Subcutaneous abdominal adipose tissue (tissue), 5 donors: ENCODE measurements at regions not wholly inside any gene's neighbourhood (a gene's known extent, or its start where the extent isn't known, plus 50 kb on each side); places are given as distances from the start of the nearest gene placed in this dataset.

ENCODE experiments used
- H3K27ac ChIP-seq: one replicate; pipeline ENCODE4 v1.7.0; 2013; ENCODE audit warnings: low read depth, mild to moderate bottlenecking, inconsistent platforms, low read length, moderate library complexity
- H3K27me3 ChIP-seq, 5 donors: one replicate each; pipeline ENCODE4 v1.7.0; 2013; ENCODE audit warnings: low read length in 5 of 5, inconsistent platforms in 1 of 5; ENCODE audit not compliant: control insufficient read depth in 5 of 5, insufficient read depth in 4 of 5
- H3K36me3 ChIP-seq, 5 donors: one replicate each; pipeline ENCODE4 v1.7.0; 2013; ENCODE audit warnings: low read length in 5 of 5; ENCODE audit not compliant: control insufficient read depth in 5 of 5, insufficient read depth in 5 of 5
- H3K4me1 ChIP-seq, 5 donors: one replicate each; pipeline ENCODE4 v1.7.0; 2013; ENCODE audit warnings: low read length in 5 of 5, mild to moderate bottlenecking in 3 of 5, moderate library complexity in 1 of 5; ENCODE audit not compliant: control insufficient read depth in 5 of 5, insufficient read depth in 5 of 5
- H3K4me3 ChIP-seq, 5 donors: one replicate each; pipeline ENCODE4 v1.7.0; 2013; ENCODE audit warnings: low read length in 5 of 5, low read depth in 1 of 5
- H3K9ac ChIP-seq, 5 donors: one replicate each; pipeline ENCODE4 v1.7.0; 2013; ENCODE audit warnings: low read length in 5 of 5, mild to moderate bottlenecking in 4 of 5, moderate library complexity in 3 of 5
- H3K9me3 ChIP-seq, 5 donors: one replicate each; pipeline ENCODE4 v1.7.0; 2013; ENCODE audit warnings: low read length in 5 of 5; ENCODE audit not compliant: control insufficient read depth in 5 of 5
- donor health status: healthy.
- donor health status: healthy.
- donor health status: healthy.
- donor health status: healthy.
- donor health status: healthy.

- Histone ChIP-seq H3K4me3 (no peak overlapping the region), H3K9ac (no peak overlapping the region), H3K27ac (no peak overlapping the region)
Observed at GRCh38 chr15:93319121-93319814, 230.3 kb upstream of the RGMA start.

GRCh38 chr15:93317772-93318171 lies 228.8 kb upstream of the RGMA start:
- H3K4me3 ChIP-seq: no peak overlapping the region
- H3K27ac ChIP-seq: no peak overlapping the region
- peaks cover 0 to 4% (median 0%) of the 10 kb centered on the region in 5 donors for H3K4me1 ChIP-seq
- H3K9ac ChIP-seq: no peak overlapping the region
- no peaks in the 10 kb centered on the region for H3K27me3 ChIP-seq
- no peaks in the 10 kb centered on the region for H3K36me3 ChIP-seq
- H3K9me3 ChIP-seq: no peaks in the 10 kb centered on the region

More at GRCh38 chr15:93319121-93319814, 230.3 kb upstream of the RGMA start:
- Histone ChIP-seq H3K9me3 (no peaks in the 10 kb centered on the region), H3K4me1 (no peaks in the 10 kb centered on the region), H3K27me3 (no peaks in the 10 kb centered on the region), H3K36me3 (no peaks in the 10 kb centered on the region)

- Histone ChIP-seq H3K4me3 (no peak overlapping the region), H3K36me3 (no peaks in the 10 kb centered on the region), H3K27me3 (no peaks in the 10 kb centered on the region), H3K9ac (no peak overlapping the region), H3K9me3 (no peaks in the 10 kb centered on the region), H3K27ac (no peak overlapping the region), H3K4me1 (peaks cover 0 to 5% (median 0%) of the 10 kb centered on the region in 5 donors)
Observed at GRCh38 chr15:93314245-93314644, 225.2 kb upstream of the RGMA start.

- no peak overlapping the region for H3K4me3 ChIP-seq
- no peaks in the 10 kb centered on the region for H3K36me3 ChIP-seq
- H3K4me1 ChIP-seq: peaks cover 0 to 5% (median 0%) of the 10 kb centered on the region in 5 donors
- H3K27ac ChIP-seq: no peak overlapping the region
- no peaks in the 10 kb centered on the region for H3K9me3 ChIP-seq
- H3K27me3 ChIP-seq: no peaks in the 10 kb centered on the region
- no peak overlapping the region for H3K9ac ChIP-seq
Observed at GRCh38 chr15:93312891-93313486, 224.0 kb upstream of the RGMA start.

GRCh38 chr15:93311620-93312019 lies 222.6 kb upstream of the RGMA start:
- H3K4me1 ChIP-seq: peaks cover 0 to 5% (median 0%) of the 10 kb centered on the region in 5 donors
- H3K4me3 ChIP-seq: no peak overlapping the region
- no peaks in the 10 kb centered on the region for H3K27me3 ChIP-seq
- no peaks in the 10 kb centered on the region for H3K9me3 ChIP-seq
- no peak overlapping the region for H3K27ac ChIP-seq
- no peak overlapping the region for H3K9ac ChIP-seq
- H3K36me3 ChIP-seq: no peaks in the 10 kb centered on the region

GRCh38 chr15:93308026-93308690 lies 219.1 kb upstream of the RGMA start:
- peaks cover 0 to 5% (median 0%) of the 10 kb centered on the region in 5 donors for H3K4me1 ChIP-seq
- H3K27me3 ChIP-seq: no peaks in the 10 kb centered on the region
- no peaks in the 10 kb centered on the region for H3K36me3 ChIP-seq
- H3K27ac ChIP-seq: no peak overlapping the region
- H3K9ac ChIP-seq: no peak overlapping the region
- H3K9me3 ChIP-seq: no peaks in the 10 kb centered on the region
- H3K4me3 ChIP-seq: no peak overlapping the region

- Histone ChIP-seq H3K27ac (no peak overlapping the region), H3K4me1 (peaks cover 0 to under 1% (median 0%) of the 10 kb centered on the region in 5 donors), H3K4me3 (no peak overlapping the region), H3K36me3 (no peaks in the 10 kb centered on the region), H3K27me3 (no peaks in the 10 kb centered on the region), H3K9ac (no peak overlapping the region), H3K9me3 (no peaks in the 10 kb centered on the region)
Observed at GRCh38 chr15:93307513-93307912, 218.5 kb upstream of the RGMA start.

- no peak overlapping the region for H3K9ac ChIP-seq
- no peak overlapping the region for H3K27ac ChIP-seq
- H3K36me3 ChIP-seq: no peaks in the 10 kb centered on the region
- H3K9me3 ChIP-seq: no peaks in the 10 kb centered on the region
- H3K4me3 ChIP-seq: no peak overlapping the region
- no peaks in the 10 kb centered on the region for H3K27me3 ChIP-seq
- peaks cover 0 to 12% (median 0%) of the 10 kb centered on the region in 5 donors for H3K4me1 ChIP-seq
Observed at GRCh38 chr15:93305306-93305705, 216.3 kb upstream of the RGMA start.

GRCh38 chr15:93302080-93302765 lies 213.2 kb upstream of the RGMA start:
- Histone ChIP-seq H3K4me3 (no peak overlapping the region), H3K9me3 (no peaks in the 10 kb centered on the region), H3K27ac (no peak overlapping the region), H3K27me3 (no peaks in the 10 kb centered on the region), H3K36me3 (no peaks in the 10 kb centered on the region), H3K4me1 (peaks cover 0 to 27% (median 3%) of the 10 kb centered on the region in 5 donors), H3K9ac (no peak overlapping the region)

GRCh38 chr15:93300796-93301195 lies 211.8 kb upstream of the RGMA start:
- Histone ChIP-seq H3K4me1 (peaks cover 0 to 29% (median 3%) of the 10 kb centered on the region in 5 donors), H3K27me3 (no peaks in the 10 kb centered on the region), H3K9me3 (no peaks in the 10 kb centered on the region), H3K4me3 (no peak overlapping the region), H3K36me3 (no peaks in the 10 kb centered on the region), H3K27ac (no peak overlapping the region), H3K9ac (no peak overlapping the region)
